HepG2 (cell line): ENCODE measurements at regions not wholly inside any gene's neighbourhood (a gene's known extent, or its start where the extent isn't known, plus 50 kb on each side); places are given as distances from the start of the nearest gene placed in this dataset.

Experiments used
- EP300 ChIP-seq, 3 experiments: sonication (generic) in 1 of 3; formaldehyde crosslinking in 1 of 3; IDR thresholded peaks; 2 replicates each; pipeline versions ENCODE4 v1.5.1 to v1.6.1; 2011 to 2020; ENCODE audit warnings: low read depth in 2 of 3, low read length in 2 of 3, borderline replicate concordance in 1 of 3, improper control_type of control experiment in 1 of 3, mild to moderate bottlenecking in 1 of 3, missing genetic modification reagents in 1 of 3, moderate library complexity in 1 of 3
- FOXA3 ChIP-seq: IDR thresholded peaks from 2 replicates; pipeline ENCODE4 v1.6.1; 2016; ENCODE audit warnings: missing genetic modification reagents, missing compliant biosample characterization
- ZNF441 ChIP-seq: sonication (generic); formaldehyde crosslinking; IDR thresholded peaks from 2 replicates; pipeline ENCODE4 v1.7.0; 2021; ENCODE audit warnings: missing genetic modification reagents, borderline replicate concordance
- ZNF75D ChIP-seq: sonication (generic); formaldehyde crosslinking; IDR thresholded peaks from 2 replicates; pipeline ENCODE4 v1.8.1; 2023; ENCODE audit warnings: missing genetic modification reagents, mild to moderate bottlenecking, borderline replicate concordance
- TF ChIP-seq, protein P1 (sequence below): sonication (generic); formaldehyde crosslinking; IDR thresholded peaks from one replicate; pipeline ENCODE4 v1.5.1; 2020; ENCODE audit warnings: mild to moderate bottlenecking, missing genetic modification reagents; ENCODE audit errors: not compliant biosample characterization
- TF ChIP-seq, protein P2 (sequence below): sonication (generic); formaldehyde crosslinking; IDR thresholded peaks from 2 replicates; pipeline ENCODE4 v1.4.0; 2020; ENCODE audit warnings: missing genetic modification reagents
- TF ChIP-seq, protein P3 (sequence below): sonication (generic); formaldehyde crosslinking; IDR thresholded peaks from 2 replicates; pipeline ENCODE4 v1.8.1; 2023; ENCODE audit warnings: mild to moderate bottlenecking, moderate library complexity, missing genetic modification reagents
- TF ChIP-seq, protein P4 (sequence below): sonication (generic); formaldehyde crosslinking; IDR thresholded peaks from 2 replicates; pipeline ENCODE4 v1.5.0; 2020; ENCODE audit warnings: missing genetic modification reagents

DNA sequence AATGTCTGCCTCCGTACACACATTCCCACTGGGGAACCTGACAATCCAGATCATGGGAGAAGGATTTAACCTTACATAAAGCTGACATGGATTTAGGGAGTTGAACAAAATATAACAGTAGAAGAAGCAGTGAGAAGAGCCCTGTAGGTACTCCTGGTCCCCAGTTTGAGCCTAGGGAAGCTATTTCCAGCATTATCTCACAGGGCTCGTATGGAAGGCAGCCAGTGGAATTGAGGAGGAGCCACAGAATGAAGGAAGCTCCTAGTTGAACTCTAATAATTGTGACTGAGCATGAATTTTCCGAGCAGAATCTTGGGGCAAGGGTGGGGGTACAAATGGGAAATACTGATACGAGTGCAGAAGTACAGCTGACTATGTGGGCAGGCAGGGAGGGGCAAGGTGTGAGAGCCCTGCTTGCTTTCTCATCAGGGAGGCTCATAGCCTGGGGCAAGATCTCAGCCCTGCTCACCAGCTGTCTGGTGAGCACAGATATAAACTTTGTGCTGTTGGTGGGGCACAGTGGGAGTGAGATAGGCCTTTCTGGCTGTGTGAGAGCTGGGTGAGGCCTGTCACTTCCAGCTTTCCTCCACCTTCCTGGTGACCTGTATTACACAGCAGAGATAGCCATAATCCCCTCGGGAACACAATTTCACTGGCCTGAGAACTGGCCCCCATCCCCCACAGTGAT lies 290.7 kb upstream of the IL12B start (continued):
- TF ChIP-seq, protein P1, sequence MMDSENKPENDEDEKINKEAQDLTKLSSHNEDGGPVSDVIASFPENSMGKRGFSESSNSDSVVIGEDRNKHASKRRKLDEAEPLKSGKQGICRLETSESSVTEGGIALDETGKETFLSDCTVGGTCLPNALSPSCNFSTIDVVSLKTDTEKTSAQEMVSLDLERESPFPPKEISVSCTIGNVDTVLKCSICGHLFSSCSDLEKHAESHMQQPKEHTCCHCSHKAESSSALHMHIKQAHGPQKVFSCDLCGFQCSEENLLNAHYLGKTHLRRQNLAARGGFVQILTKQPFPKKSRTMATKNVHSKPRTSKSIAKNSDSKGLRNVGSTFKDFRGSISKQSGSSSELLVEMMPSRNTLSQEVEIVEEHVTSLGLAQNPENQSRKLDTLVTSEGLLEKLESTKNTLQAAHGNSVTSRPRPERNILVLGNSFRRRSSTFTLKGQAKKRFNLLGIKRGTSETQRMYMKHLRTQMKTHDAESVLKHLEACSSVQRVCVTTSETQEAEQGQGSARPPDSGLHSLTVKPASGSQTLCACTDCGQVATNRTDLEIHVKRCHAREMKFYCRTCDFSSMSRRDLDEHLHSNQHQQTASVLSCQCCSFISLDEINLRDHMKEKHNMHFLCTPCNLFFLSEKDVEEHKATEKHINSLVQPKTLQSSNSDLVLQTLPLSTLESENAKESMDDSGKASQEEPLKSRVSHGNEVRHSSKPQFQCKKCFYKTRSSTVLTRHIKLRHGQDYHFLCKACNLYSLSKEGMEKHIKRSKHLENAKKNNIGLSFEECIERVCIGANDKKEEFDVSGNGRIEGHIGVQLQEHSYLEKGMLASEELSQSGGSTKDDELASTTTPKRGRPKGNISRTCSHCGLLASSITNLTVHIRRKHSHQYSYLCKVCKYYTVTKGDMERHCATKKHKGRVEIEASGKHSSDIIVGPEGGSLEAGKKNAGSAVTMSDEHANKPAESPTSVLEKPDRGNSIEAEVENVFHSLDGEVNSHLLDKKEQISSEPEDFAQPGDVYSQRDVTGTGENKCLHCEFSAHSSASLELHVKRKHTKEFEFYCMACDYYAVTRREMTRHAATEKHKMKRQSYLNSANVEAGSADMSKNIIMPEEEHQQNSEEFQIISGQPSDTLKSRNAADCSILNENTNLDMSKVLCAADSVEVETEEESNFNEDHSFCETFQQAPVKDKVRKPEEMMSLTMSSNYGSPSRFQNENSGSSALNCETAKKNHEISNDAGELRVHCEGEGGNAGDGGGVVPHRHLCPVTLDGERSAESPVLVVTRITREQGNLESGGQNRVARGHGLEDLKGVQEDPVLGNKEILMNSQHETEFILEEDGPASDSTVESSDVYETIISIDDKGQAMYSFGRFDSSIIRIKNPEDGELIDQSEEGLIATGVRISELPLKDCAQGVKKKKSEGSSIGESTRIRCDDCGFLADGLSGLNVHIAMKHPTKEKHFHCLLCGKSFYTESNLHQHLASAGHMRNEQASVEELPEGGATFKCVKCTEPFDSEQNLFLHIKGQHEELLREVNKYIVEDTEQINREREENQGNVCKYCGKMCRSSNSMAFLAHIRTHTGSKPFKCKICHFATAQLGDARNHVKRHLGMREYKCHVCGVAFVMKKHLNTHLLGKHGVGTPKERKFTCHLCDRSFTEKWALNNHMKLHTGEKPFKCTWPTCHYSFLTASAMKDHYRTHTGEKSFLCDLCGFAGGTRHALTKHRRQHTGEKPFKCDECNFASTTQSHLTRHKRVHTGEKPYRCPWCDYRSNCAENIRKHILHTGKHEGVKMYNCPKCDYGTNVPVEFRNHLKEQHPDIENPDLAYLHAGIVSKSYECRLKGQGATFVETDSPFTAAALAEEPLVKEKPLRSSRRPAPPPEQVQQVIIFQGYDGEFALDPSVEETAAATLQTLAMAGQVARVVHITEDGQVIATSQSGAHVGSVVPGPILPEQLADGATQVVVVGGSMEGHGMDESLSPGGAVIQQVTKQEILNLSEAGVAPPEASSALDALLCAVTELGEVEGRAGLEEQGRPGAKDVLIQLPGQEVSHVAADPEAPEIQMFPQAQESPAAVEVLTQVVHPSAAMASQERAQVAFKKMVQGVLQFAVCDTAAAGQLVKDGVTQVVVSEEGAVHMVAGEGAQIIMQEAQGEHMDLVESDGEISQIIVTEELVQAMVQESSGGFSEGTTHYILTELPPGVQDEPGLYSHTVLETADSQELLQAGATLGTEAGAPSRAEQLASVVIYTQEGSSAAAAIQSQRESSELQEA (CRISPR knock-in tag): no peak
- TF ChIP-seq FOXA3 (CRISPR knock-in tag) (no peak), ZNF75D (CRISPR knock-in tag) (no peak), EP300 (IDR thresholded peaks at IDR 0.05; ENCODE audit: low read depth in 2 of 2, low read length in 2 of 2) (no peak), EP300 (CRISPR knock-in tag; IDR thresholded peaks at IDR 0.05; ENCODE audit: borderline replicate concordance) (no peak), ZNF441 (CRISPR knock-in tag) (no peak)
- TF ChIP-seq, protein P2, sequence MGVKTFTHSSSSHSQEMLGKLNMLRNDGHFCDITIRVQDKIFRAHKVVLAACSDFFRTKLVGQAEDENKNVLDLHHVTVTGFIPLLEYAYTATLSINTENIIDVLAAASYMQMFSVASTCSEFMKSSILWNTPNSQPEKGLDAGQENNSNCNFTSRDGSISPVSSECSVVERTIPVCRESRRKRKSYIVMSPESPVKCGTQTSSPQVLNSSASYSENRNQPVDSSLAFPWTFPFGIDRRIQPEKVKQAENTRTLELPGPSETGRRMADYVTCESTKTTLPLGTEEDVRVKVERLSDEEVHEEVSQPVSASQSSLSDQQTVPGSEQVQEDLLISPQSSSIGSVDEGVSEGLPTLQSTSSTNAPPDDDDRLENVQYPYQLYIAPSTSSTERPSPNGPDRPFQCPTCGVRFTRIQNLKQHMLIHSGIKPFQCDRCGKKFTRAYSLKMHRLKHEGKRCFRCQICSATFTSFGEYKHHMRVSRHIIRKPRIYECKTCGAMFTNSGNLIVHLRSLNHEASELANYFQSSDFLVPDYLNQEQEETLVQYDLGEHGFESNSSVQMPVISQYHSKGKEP (CRISPR knock-in tag): no peak
- TF ChIP-seq, protein P3, sequence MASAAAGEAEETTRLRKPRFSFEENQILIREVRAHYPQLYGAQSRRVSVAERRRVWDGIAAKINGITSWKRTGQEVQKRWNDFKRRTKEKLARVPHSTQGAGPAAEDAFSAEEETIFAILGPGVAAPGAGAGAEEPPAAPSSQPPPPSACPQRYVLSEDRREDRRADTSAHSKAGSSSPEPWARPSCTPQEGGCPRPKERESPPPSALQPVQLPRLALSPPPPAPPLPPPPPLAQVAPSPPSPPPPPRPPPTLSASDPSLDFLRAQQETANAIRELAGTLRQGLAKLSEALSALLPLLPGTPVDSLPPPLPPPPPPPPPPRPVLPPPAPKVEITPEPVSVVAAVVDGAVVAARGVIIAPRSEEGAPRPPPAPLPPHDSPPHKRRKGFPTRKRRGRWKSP (CRISPR knock-in tag): no peak
- TF ChIP-seq, protein P4, sequence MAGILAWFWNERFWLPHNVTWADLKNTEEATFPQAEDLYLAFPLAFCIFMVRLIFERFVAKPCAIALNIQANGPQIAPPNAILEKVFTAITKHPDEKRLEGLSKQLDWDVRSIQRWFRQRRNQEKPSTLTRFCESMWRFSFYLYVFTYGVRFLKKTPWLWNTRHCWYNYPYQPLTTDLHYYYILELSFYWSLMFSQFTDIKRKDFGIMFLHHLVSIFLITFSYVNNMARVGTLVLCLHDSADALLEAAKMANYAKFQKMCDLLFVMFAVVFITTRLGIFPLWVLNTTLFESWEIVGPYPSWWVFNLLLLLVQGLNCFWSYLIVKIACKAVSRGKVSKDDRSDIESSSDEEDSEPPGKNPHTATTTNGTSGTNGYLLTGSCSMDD: no peak
- TF ChIP-seq, all 625 proteins: peak for 0
